PC-9 (cell line): ENCODE measurements at regions not wholly inside any gene's neighbourhood (a gene's known extent, or its start where the extent isn't known, plus 50 kb on each side); places are given as distances from the start of the nearest gene placed in this dataset.

ENCODE experiments used
- EZH2 ChIP-seq: fragments of 200-600 bp; sonication (generic); IDR thresholded peaks from 2 replicates; pipeline ENCODE4 v1.8.0; 2017; ENCODE audit warnings: antibody characterized with exemption, low read depth
- TF ChIP-seq, protein P1 (sequence below): fragments of 200-600 bp; sonication (generic); conservative IDR thresholded peaks from 2 replicates; pipeline ENCODE4 v1.6.1; 2017; ENCODE audit warnings: mixed run types, antibody characterized with exemption, mild to moderate bottlenecking, moderate library complexity

GRCh38 chr5:152147286-152147685 is 222.6 kb upstream of the GLRA1 start:
- no peak for TF ChIP-seq EZH2
- TF ChIP-seq, protein P1, sequence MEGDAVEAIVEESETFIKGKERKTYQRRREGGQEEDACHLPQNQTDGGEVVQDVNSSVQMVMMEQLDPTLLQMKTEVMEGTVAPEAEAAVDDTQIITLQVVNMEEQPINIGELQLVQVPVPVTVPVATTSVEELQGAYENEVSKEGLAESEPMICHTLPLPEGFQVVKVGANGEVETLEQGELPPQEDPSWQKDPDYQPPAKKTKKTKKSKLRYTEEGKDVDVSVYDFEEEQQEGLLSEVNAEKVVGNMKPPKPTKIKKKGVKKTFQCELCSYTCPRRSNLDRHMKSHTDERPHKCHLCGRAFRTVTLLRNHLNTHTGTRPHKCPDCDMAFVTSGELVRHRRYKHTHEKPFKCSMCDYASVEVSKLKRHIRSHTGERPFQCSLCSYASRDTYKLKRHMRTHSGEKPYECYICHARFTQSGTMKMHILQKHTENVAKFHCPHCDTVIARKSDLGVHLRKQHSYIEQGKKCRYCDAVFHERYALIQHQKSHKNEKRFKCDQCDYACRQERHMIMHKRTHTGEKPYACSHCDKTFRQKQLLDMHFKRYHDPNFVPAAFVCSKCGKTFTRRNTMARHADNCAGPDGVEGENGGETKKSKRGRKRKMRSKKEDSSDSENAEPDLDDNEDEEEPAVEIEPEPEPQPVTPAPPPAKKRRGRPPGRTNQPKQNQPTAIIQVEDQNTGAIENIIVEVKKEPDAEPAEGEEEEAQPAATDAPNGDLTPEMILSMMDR: no peak
